ENCODE measurements at regions not wholly inside any gene's neighbourhood (a gene's known extent, or its start where the extent isn't known, plus 50 kb on each side); places are given as distances from the start of the nearest gene placed in this dataset.

- no peak for DNase-seq (ENCODE audit: low spot score)
- Histone ChIP-seq H3K4me3 (no peak overlapping the region), H3K4me1 (peaks cover 0 to 7% of the 10 kb centered on the region in 2 donors), H3K36me3 (no peaks in the 10 kb centered on the region), H3K9me3 (no peaks in the 10 kb centered on the region), H3K27me3 (no peaks in the 10 kb centered on the region), H3K27ac (no peak overlapping the region)
- no peak for TF ChIP-seq CTCF (IDR thresholded peaks at IDR 0.05)
Measured at GRCh38 chr1:56028911-56029310, 550.5 kb downstream of the PLPP3 start.

- no peak for TF ChIP-seq CTCF (IDR thresholded peaks at IDR 0.05)
- no peak overlapping the region for H3K4me3 ChIP-seq
- no peaks in the 10 kb centered on the region for H3K27me3 ChIP-seq
- H3K27ac ChIP-seq = no peak overlapping the region
- no peaks in the 10 kb centered on the region for H3K36me3 ChIP-seq
- peaks cover 0 to 1% of the 10 kb centered on the region in 2 donors for H3K4me1 ChIP-seq
- no peak for DNase-seq (ENCODE audit: low spot score)
- H3K9me3 ChIP-seq = no peaks in the 10 kb centered on the region
Measured at GRCh38 chr1:56028244-56028643, 551.1 kb downstream of the PLPP3 start.

GRCh38 chr1:56025942-56026341 lies 553.4 kb downstream of the PLPP3 start:
- Histone ChIP-seq H3K4me1 (no peaks in the 10 kb centered on the region), H3K27me3 (no peaks in the 10 kb centered on the region), H3K36me3 (no peaks in the 10 kb centered on the region), H3K4me3 (no peak overlapping the region), H3K27ac (no peak overlapping the region), H3K9me3 (no peaks in the 10 kb centered on the region)
- no peak for TF ChIP-seq CTCF (IDR thresholded peaks at IDR 0.05)
- DNase-seq (ENCODE audit: low spot score) = no peak

GRCh38 chr1:56024155-56024554 lies 555.2 kb downstream of the PLPP3 start:
- Histone ChIP-seq H3K36me3 (no peaks in the 10 kb centered on the region), H3K27ac (no peak overlapping the region), H3K27me3 (no peaks in the 10 kb centered on the region), H3K9me3 (no peaks in the 10 kb centered on the region), H3K4me1 (no peaks in the 10 kb centered on the region), H3K4me3 (no peak overlapping the region)
- no peak for TF ChIP-seq CTCF (IDR thresholded peaks at IDR 0.05)
- no peak for DNase-seq (ENCODE audit: low spot score)

GRCh38 chr1:56019922-56020321 lies 559.4 kb downstream of the PLPP3 start:
- Histone ChIP-seq H3K27ac (no peak overlapping the region), H3K4me3 (no peak overlapping the region), H3K27me3 (no peaks in the 10 kb centered on the region), H3K4me1 (no peaks in the 10 kb centered on the region), H3K9me3 (no peaks in the 10 kb centered on the region), H3K36me3 (no peaks in the 10 kb centered on the region)
- TF ChIP-seq CTCF (IDR thresholded peaks at IDR 0.05) = no peak
- no peak for DNase-seq (ENCODE audit: low spot score)

- DNase-seq (ENCODE audit: low spot score) = no peak
- H3K27ac ChIP-seq = no peak overlapping the region
- TF ChIP-seq CTCF (IDR thresholded peaks at IDR 0.05) = no peak
- H3K27me3 ChIP-seq = no peaks in the 10 kb centered on the region
- H3K4me1 ChIP-seq = no peaks in the 10 kb centered on the region
- H3K36me3 ChIP-seq = no peaks in the 10 kb centered on the region
- H3K9me3 ChIP-seq = no peaks in the 10 kb centered on the region
- H3K4me3 ChIP-seq = no peak overlapping the region
Measured at GRCh38 chr1:56019472-56019871, 559.9 kb downstream of the PLPP3 start.
